HG02840 (cell line): ENCODE measurements at regions not wholly inside any gene's neighbourhood (a gene's known extent, or its start where the extent isn't known, plus 50 kb on each side); places are given as distances from the start of the nearest gene placed in this dataset.
"Not testable (repeated sequence)": the region's sequence is repeated elsewhere in the genome, so short reads cannot be mapped to it uniquely, and the experiment has no call there.

Experiments used
- ATAC-seq: cut with Tn5 transposase; IDR thresholded peaks from one replicate; pipeline ENCODE4 v1.9.1; 2021; ENCODE audit warnings: mild to moderate bottlenecking, moderate library complexity, moderate number of reproducible peaks; ENCODE audit not compliant: unreplicated experiment, low FRiP score

DNA sequence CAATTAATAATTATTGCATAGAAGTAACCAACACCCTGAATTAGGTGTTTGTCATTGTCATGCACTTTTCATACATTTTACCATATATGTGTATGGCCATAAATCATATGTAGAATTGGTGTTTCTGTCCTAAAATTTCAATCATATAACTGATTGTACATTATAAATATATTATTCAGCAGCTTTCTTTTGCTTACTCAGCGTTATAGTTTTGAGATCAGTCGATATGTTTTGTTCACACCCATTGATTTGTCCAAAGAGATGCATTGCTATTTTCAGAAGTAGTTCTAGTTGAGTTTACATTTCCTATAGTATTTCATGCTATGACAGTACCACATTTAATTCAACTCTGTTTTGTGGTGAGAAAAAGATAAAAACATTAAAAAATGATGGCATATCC, 50.5 kb upstream of the PARP4 start:
- ATAC-seq: no peak

DNA sequence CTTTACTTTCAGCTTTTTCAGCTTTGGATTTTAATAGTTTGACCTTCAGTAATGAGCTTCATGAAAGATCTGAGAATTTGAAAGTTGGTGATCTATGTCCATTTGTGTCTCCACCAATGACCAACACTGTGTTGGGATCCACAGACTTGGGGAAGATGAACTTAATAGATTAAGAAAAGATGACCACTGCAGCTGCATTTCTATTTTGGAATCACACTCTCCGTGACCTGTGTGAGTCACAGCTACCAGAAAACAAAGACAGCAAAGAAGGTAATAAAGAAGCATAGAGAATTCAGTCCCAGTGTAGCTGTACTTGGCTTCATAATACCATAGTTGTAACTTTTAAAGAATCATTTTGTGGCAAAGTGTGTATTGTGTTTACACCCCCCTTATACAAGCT, 51.4 kb upstream of the PARP4 start:
- not testable (repeated sequence) for ATAC-seq

DNA sequence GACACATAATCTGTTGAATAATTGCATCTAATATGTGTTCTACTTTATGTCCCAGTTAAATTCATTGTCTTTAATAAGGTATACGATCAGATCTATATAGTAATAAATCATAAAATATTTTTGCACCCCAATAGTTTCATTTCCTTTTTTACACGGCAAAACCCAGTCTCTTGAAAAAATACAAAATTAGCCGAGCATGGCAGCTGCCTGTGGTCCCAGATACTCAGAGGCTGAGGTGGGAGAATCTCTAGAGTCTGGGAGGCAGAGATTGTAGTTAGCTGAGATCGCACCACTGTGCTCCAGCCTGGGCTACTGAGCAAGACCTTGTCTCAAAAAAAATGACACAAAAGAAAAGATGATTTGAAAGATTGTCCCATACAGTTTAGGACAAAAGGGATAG, 52.3 kb upstream of the PARP4 start:
- no peak for ATAC-seq

DNA sequence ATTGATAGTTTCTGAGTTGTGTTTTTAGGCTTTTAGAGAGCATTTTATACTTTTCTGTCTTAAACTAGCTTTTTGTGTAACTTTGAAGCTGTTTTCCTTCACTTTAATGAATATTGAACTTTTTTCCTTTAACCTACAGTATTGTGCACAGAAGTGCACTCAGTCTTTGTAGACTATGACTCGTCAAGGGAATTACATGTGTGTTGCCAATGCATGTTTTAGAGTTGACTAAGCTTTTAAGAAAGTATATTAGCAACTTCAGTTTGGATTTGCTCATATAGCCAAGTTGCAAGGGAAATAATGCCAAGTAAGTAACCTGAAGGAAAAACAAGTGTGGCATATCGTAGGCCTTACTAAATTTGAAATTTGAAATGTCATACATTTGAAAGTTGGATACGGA, 55.0 kb upstream of the PARP4 start:
- not testable (repeated sequence) for ATAC-seq

DNA sequence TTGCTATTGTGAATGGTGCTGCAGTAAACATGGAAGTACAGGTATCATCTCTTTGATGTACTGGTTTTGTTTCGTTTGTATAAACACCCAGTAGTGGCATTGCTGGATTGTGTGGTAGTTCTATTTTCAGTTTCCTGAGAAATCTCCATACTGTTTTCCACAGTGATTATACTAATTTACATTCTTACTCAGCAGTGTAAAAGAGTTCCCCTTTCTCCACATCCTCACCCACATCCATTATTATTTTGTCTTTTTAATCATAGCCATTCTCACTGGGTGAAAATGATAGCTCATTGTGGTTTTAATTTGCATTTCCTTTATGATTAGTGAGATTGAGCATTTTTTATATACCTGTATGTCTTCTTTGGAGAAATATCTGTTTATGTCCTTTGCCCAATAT, 62.3 kb upstream of the PARP4 start:
- no peak for ATAC-seq

DNA sequence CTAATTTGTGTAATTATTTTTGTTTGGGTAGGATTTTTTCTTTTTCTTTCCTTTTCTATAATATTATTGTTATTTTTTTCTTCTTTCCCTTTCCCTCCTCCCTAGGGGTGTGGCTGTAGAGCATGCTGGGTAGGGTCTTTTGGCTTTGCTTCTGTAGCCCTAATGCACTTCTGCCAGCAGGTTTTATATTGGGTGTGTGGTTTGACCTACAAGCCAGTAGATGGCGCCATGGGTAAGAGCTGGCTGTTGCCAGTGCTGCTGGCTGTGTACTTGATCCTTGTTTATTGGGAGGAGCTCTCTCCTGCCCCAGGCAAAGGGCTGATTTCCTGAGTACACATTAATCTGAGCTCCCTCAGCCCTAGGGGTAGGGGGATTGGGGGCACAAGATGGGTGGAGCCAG, 67.7 kb upstream of the PARP4 start:
- ATAC-seq: not testable (repeated sequence)

DNA sequence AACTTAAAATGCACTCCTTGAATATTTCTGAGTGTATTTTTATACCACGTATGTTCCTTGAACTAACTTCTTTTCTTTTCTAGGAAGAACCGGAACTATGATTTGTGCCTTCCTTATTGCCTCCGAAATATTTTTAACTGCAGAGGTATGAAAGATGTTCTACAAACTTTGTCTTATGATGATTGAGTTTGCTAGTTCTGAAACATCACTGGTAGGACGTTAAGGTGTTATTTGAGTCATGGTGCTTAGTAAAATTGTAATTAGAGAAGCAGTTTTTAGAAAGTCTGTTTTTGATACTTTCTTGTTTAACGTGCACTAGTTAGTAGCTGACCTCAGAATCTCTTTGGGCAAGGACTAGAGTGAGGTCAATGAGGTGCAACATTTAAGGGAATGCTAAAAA, 69.0 kb upstream of the PARP4 start:
- ATAC-seq: not testable (repeated sequence)

DNA sequence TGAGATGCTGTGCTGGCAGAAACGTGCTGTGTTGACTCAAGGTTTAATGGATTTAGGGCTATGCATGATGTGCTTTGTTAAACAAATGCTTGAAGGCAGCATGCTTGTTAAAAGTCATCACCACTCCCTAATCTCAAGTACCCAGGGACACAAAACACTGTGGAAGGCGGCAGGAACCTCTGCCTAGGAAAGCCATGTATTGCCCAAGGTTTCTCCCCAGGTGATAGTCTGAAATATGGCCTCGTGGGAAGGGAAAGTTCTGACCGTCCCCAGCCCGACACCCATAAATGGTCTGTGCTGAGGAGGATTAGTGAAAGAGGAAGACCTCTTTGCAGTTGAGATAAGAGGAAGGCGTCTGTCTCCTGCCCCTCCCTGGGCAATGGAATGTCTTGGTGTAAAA, 79.1 kb upstream of the PARP4 start:
- not testable (repeated sequence) for ATAC-seq

DNA sequence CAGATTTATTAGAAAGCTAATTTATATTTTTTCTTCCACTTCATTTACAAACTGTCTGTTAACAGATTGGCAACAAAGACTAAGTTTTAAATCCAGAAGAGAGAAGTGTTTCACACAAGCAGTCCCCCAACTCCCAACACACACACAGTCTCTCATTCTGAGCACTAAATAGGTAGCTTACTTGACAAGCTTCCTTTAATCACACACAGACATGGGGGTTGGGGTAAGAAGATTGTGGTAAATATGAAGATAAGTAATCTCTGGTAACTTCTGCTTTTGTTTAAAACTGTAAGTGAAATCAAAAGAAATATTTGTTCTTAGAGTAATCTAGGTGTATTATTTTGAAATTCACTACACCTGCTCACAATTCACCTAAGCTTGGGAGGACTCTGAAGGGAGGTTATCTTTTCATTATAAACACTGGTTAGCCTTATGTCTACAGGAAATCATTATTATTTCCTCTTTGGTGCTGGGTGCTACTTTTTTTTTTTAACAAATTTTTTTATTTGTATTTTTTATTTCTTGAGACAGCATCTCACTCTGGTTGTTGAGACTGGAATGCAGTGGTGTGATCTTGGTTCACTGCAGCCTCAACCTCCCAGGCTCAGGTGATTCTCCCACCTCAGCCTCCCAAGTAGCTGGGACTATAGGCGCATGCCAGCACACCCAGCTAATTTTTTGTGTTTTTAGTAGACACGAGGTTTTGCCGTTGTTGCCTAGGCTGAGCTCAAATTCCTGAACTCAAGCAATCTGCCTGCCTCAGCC, 82.1 kb upstream of the ATP12A start:
- ATAC-seq: not testable (repeated sequence)

DNA sequence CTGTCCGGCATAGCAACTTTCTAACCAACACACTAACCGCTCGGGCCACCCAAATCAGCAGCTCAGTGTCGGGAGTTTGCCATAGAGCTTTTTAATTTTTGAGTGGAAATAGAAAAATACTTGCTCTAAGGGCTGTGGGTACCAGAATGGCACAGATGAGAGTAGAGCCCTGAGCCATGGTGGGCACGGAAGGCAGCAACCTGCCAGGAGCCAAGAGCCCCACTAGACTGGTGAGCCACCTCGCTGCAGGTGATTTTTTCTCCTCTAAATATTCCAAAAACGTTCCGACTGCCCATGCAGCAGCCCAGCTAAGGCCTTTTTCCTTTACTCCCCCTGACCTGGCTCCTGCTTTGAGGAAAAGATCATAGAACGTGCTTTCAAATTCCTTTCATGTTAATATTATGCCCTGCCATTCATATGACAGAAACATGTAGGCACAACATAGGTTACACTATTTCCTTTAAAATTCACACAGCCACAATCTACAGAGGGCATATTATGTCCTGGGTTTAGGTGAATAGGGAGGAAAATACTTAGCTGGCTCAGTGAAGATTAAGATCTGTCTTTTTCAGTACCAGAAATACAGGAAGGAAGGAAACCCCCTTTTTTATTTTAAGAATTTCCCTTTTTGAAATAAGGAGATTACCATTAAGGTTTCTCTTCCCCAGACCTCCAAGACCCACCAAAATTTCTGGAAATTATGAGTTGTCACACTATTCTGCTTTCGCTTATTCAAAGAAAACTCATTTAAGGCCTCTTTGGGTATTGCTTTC, 81.0 kb upstream of the ATP12A start:
- ATAC-seq: not testable (repeated sequence)

DNA sequence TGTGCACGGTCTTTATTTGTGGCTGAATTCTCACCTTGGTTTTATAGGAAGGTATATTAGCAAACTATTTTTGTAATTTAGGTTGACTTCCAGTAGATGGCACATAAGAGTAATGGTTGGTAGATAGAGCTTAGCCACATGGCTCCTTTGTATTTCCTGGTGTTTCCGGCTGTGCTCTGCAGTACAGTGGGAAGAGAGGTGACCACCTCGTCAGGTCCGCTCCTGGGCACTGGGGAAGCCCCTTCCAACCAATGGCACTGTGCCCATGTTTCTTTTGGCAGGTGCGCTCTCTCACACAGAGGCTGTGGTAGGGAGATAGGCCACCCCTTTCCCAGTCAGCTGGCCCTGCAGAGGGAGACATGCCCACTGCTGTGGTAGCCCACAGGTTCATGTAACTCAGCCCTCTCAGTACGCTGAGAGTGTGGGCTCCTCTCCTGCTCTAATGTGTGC, 74.3 kb upstream of the ATP12A start:
- ATAC-seq: no peak

DNA sequence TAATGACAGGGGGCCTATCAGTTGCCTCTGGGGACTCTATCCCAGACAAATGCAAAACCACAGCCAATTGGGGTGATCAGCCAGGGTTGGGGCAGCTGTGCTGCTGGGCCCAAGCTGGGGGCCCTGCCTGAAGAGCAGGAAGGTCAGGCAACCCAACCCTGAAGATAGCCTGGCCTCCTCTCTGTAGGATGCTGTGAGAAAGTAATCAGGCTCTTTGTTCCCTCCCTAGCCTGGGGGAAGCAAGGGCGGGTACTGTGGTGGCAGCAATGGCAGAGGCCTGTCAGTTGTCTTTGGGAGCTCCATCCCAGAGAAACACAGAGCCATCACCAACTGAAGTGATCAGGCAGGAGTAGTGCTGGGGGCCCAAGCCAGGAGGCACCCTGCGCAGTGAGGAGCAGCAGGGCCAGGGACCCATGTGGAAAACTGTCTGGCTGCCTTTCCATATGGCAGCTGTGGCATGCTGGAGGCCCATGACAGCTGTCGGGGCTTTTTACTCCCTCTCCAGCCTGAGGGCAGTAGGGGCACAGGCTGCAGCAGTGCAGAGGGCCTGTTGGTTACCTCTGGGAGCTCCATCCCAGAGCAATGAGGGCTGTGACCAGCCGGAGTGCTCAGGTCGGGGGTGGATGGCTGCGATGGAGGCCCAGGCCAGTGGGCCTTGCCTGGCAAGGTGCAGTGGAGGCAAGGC, 73.6 kb upstream of the ATP12A start:
- no peak for ATAC-seq

DNA sequence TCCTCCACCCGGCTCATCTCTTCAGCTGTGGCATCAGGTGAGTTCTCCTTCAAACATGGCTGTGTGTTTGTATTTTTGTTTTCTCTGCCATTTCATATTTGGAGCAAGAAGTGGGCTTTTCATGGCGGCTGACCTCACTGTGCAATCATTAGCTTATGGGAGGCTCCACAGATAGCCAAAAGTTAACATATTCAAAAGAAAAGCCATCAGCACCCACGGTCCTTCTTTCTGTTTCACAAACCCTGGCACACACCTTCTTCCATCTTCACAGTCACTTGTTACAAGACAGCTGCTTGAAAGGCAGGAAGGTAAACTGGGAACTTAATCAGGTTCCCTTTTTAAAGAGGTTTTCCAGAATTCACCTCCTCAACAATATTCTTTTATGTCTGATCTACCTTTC, 69.3 kb upstream of the ATP12A start:
- no peak for ATAC-seq

DNA sequence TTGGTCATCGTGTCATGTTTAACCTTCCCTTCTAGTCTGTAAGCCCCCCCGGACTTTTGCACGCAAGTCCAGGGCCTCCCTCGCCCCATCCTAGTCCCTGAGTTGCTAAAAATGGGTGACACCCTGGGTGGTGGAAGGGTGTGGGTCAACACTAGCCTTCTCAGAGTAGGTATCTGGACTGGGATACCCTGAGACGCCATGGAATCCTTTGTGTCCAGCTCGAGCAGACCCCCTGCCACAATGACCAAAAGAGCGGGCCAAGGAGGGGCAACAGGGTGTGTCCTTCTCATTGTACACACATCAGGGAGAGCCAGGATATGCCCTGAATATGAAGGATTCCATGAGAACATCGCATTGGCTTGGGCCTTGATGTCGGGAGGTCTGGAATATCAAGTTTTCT, 67.5 kb upstream of the ATP12A start:
- ATAC-seq: no peak

DNA sequence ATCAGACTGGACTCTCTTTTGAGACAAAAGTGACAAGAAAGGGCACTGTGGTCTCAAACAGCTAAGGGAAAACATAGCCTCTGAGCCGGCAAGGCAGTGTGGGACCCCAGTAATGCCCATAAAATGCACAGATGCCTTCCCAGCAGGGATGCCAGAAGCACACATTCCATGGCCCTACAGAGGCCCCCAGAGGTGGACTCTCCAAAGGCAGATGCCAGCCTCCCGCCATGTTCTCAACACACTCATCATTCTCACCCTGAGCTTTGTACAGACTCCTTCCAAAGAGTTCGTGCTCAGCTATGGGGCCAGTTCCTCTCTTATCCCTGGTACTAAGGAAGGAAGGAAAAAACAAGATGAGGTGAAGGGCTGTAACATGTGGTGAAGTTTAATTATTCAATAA, 67.1 kb upstream of the ATP12A start:
- ATAC-seq: no peak

DNA sequence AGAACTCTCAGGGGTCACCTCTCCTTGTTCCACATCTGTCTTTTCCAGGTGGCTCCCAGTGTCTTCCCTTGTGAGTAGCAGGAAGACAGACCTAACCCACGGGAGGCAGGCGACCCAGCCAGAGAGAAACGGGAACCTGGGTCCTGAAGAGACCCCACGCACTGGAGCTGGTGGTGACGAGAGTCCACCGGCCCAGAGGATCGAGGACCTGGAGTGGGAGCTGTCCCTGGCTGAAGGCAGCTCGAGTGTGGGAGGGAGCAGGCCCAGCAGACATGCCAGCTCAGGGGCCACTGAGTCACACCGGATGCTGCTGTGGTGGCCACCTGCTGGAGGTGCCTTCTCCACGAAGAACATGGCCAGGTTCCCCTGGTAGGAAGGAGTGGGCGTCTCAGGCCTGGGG, 66.5 kb upstream of the ATP12A start:
- no peak for ATAC-seq

DNA sequence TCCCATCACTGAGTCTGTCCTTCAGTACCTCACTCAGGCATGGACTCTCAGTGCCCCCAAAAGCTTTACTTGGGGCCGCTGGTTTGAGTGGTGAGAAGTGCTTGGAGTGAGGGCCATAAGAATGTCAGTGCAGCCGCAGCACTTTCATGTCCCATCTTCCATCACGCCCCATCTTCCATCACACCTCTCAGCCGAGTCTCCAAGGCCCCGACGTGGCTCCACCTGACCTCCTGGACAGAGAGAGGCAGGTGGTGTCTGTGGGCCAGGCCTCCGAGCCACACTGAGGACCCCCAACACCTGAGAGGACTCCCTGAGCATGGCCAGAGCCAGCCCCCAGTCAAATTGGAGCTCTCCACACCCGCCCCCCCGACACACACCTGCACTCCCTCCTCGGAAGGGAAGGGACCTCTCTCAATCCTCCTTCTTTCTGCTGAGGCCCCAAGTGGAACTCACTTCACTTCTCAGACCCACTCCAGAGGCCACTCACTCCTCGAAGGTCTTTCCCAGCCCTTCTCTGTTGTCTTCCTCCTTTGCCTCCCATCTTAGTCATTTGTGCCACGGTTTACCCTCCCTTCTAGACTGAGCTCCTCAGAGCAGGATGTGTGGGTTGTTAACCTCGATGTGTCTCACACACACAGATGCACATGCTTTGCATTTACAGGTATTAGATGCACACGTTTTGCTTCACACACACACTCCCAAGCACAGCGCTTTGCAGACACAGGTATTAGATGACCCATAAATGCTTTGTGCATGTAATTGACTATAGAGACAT, 65.7 kb upstream of the ATP12A start:
- ATAC-seq: no peak

DNA sequence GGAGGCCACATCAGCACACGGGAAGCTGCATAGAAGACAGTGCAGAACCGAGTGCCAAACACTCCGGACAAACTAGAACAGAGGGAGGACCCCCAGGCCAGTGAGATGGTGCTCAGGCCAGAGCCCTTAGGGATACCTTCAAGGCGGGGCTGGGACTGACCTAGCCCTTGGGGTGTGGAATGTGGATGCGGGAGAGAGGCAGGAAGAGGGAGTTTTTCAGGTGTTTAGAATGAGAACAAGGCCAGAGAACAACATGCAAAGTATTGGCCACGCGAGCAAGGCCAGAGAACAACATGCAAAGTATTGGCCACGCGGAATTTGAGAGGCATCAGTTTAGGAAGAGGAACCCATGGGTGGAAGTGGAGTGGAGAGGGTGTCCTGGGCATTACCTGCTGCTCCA, 65.1 kb upstream of the ATP12A start:
- ATAC-seq: no peak

DNA sequence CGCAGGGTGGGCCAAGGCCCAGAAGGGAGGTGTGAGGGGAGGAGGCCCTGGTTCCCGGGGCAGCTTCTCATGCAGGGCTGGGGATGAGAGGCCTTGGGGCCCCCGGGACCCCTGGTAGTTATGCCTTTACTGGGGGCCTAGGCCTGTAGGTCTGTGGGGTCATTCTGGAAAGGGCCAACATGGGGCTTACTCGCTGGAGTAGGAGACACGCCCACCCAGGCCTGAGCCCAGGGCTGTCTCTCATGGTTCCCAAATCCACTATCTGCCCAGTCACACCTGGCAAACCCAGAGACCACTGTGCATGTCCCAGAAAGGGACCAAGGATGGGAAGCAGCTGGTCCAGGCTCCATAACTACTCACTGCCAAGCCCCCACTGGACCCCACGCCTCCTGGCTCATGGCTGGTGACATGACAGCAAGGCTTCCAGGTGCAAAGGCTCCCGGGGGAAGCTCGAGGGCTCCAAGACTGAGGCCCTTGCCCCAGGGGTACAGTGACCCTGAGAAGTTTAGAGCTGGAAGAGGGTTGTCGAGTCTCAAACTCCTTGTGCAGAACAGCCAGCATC, 64.2 kb upstream of the ATP12A start:
- no peak for ATAC-seq

DNA sequence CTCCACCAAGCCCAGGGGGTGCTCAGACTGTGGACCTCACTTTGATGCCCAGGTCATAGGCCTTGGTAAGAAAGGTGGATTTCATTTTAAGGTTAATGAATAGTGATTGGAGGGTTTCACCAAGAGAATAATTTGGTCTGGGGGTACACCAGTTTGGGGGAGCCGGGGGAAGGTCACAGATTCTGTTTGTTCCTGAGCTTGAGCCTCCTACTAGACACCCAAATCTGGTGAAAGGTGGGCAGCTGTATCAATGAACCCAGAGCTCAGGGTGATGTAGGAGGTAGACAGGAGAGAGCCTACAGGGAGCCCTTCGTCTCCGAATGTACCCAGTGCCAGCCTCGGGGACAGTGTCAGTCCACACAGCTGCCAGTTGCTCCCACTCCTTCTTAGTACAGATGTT, 63.7 kb upstream of the ATP12A start:
- ATAC-seq: no peak
